ENCODE measurements at regions not wholly inside any gene's neighbourhood (a gene's known extent, or its start where the extent isn't known, plus 50 kb on each side); places are given as distances from the start of the nearest gene placed in this dataset.
A peak's percentile ranks its signal among the peaks of the same experiment; 100 is the strongest.

- Mint-ChIP-seq H3K4me3 (no peak overlapping the region), H3K27me3 (no peaks in the 10 kb centered on the region), H3K36me3 (peaks cover 0 to 13% of the 10 kb centered on the region in 2 donors), H3K27ac (no peak overlapping the region), H3K4me1 (peaks cover 7 to 8% of the 10 kb centered on the region in 2 donors), H3K9me3 (peaks cover 14 to 15% of the 10 kb centered on the region in 2 donors)
- no peak for ATAC-seq (replicated peaks)
- DNase-seq, result no peak
Observed at GRCh38 chr18:56167366-56167765, 471.0 kb downstream of the TXNL1 start.

- DNase-seq, result no peak
- H3K4me1 Mint-ChIP-seq, result peaks cover 7 to 8% of the 10 kb centered on the region in 2 donors
- no peak overlapping the region for H3K4me3 Mint-ChIP-seq
- H3K36me3 Mint-ChIP-seq, result peaks cover 0 to 13% of the 10 kb centered on the region in 2 donors
- ATAC-seq (replicated peaks), result no peak
- H3K9me3 Mint-ChIP-seq, result peaks cover 14 to 15% of the 10 kb centered on the region in 2 donors
- no peaks in the 10 kb centered on the region for H3K27me3 Mint-ChIP-seq
- no peak overlapping the region for H3K27ac Mint-ChIP-seq
Observed at GRCh38 chr18:56166914-56167313, 471.5 kb downstream of the TXNL1 start.

GRCh38 chr18:56165601-56166355 is 472.6 kb downstream of the TXNL1 start:
- DNase-seq (peak; percentile 1), ATAC-seq (replicated peaks) (peak in 1 of 2 donors; percentile 73)
- H3K9me3 Mint-ChIP-seq, result peaks cover 14 to 15% of the 10 kb centered on the region in 2 donors
- H3K27me3 Mint-ChIP-seq, result no peaks in the 10 kb centered on the region
- peaks cover 0 to 13% of the 10 kb centered on the region in 2 donors for H3K36me3 Mint-ChIP-seq
- H3K4me3 Mint-ChIP-seq, result no peak overlapping the region
- H3K4me1 Mint-ChIP-seq, result peaks cover 10 to 13% of the 10 kb centered on the region in 2 donors
- peak overlapping the region; percentile 15 for H3K27ac Mint-ChIP-seq

GRCh38 chr18:56162311-56163265 is 475.8 kb downstream of the TXNL1 start:
- no peak overlapping the region for H3K4me3 Mint-ChIP-seq
- H3K4me1 Mint-ChIP-seq, result peaks cover 10 to 13% of the 10 kb centered on the region in 2 donors
- peaks cover 5 to 7% of the 10 kb centered on the region in 2 donors for H3K9me3 Mint-ChIP-seq
- H3K36me3 Mint-ChIP-seq, result peaks cover 0 to 3% of the 10 kb centered on the region in 2 donors
- no peak for DNase-seq
- H3K27ac Mint-ChIP-seq, result no peak overlapping the region
- H3K27me3 Mint-ChIP-seq, result no peaks in the 10 kb centered on the region
- ATAC-seq (replicated peaks), result peak; percentile 46 to 66

- H3K9me3 Mint-ChIP-seq, result peaks cover 5 to 7% of the 10 kb centered on the region in 2 donors
Observed at GRCh38 chr18:56161566-56162260, 476.7 kb downstream of the TXNL1 start.

GRCh38 chr18:56158676-56159075 is 479.7 kb downstream of the TXNL1 start:
- peaks cover 3 to 5% of the 10 kb centered on the region in 2 donors for H3K4me1 Mint-ChIP-seq
- H3K9me3 Mint-ChIP-seq, result peaks cover 0 to 5% of the 10 kb centered on the region in 2 donors
- DNase-seq (no peak), ATAC-seq (replicated peaks) (no peak)
- H3K36me3 Mint-ChIP-seq, result peaks cover 0 to 2% of the 10 kb centered on the region in 2 donors
- no peak overlapping the region for H3K27ac Mint-ChIP-seq
- no peaks in the 10 kb centered on the region for H3K27me3 Mint-ChIP-seq
- no peak overlapping the region for H3K4me3 Mint-ChIP-seq

More at GRCh38 chr18:56161566-56162260, 476.7 kb downstream of the TXNL1 start:
- H3K4me3 Mint-ChIP-seq, result peak overlapping the region in 1 of 2 donors; percentile 30
- peaks cover 0 to 3% of the 10 kb centered on the region in 2 donors for H3K36me3 Mint-ChIP-seq
- peak overlapping the region; percentile 62 for H3K27ac Mint-ChIP-seq
- no peak for DNase-seq
- peaks cover 10 to 13% of the 10 kb centered on the region in 2 donors for H3K4me1 Mint-ChIP-seq
- no peaks in the 10 kb centered on the region for H3K27me3 Mint-ChIP-seq
- no peak for ATAC-seq (replicated peaks)

- peaks cover 0 to 2% of the 10 kb centered on the region in 2 donors for H3K36me3 Mint-ChIP-seq
Observed at GRCh38 chr18:56157541-56157940, 480.9 kb downstream of the TXNL1 start.

GRCh38 chr18:56152551-56153310 is 485.7 kb downstream of the TXNL1 start:
- no peak overlapping the region for H3K27ac Mint-ChIP-seq
- no peak for DNase-seq
- ATAC-seq (replicated peaks), result no peak
- peaks cover 0 to 2% of the 10 kb centered on the region in 2 donors for H3K36me3 Mint-ChIP-seq
- no peaks in the 10 kb centered on the region for H3K27me3 Mint-ChIP-seq
- H3K4me1 Mint-ChIP-seq, result peaks cover 0 to 2% of the 10 kb centered on the region in 2 donors
- peaks cover 0 to 7% of the 10 kb centered on the region in 2 donors for H3K9me3 Mint-ChIP-seq
- H3K4me3 Mint-ChIP-seq, result no peak overlapping the region

More at GRCh38 chr18:56157541-56157940, 480.9 kb downstream of the TXNL1 start:
- DNase-seq (no peak), ATAC-seq (replicated peaks) (no peak)
- Mint-ChIP-seq H3K27ac (no peak overlapping the region), H3K4me3 (no peak overlapping the region), H3K9me3 (peaks cover 0 to 5% of the 10 kb centered on the region in 2 donors), H3K27me3 (no peaks in the 10 kb centered on the region), H3K4me1 (peaks cover 3 to 5% of the 10 kb centered on the region in 2 donors)

- peaks cover 0 to 2% of the 10 kb centered on the region in 2 donors for H3K4me1 Mint-ChIP-seq
- ATAC-seq (replicated peaks) (no peak), DNase-seq (no peak)
- H3K27me3 Mint-ChIP-seq, result no peaks in the 10 kb centered on the region
- no peak overlapping the region for H3K27ac Mint-ChIP-seq
- H3K9me3 Mint-ChIP-seq, result peaks cover 0 to 2% of the 10 kb centered on the region in 2 donors
- no peak overlapping the region for H3K4me3 Mint-ChIP-seq
- H3K36me3 Mint-ChIP-seq, result no peaks in the 10 kb centered on the region
Observed at GRCh38 chr18:56148373-56148772, 490.0 kb downstream of the TXNL1 start.

GRCh38 chr18:56146565-56146964 is 491.8 kb downstream of the TXNL1 start:
- Mint-ChIP-seq H3K4me3 (no peak overlapping the region), H3K36me3 (no peaks in the 10 kb centered on the region), H3K9me3 (peaks cover 0 to 2% of the 10 kb centered on the region in 2 donors), H3K4me1 (peaks cover 0 to 2% of the 10 kb centered on the region in 2 donors), H3K27me3 (no peaks in the 10 kb centered on the region), H3K27ac (no peak overlapping the region)
- DNase-seq (no peak), ATAC-seq (replicated peaks) (no peak)

- DNase-seq (no peak), ATAC-seq (replicated peaks) (no peak)
- Mint-ChIP-seq H3K9me3 (no peaks in the 10 kb centered on the region), H3K36me3 (no peaks in the 10 kb centered on the region), H3K27ac (no peak overlapping the region), H3K4me3 (no peak overlapping the region), H3K4me1 (no peaks in the 10 kb centered on the region), H3K27me3 (no peaks in the 10 kb centered on the region)
Observed at GRCh38 chr18:56142001-56142400, 496.4 kb downstream of the TXNL1 start.

- Mint-ChIP-seq H3K36me3 (no peaks in the 10 kb centered on the region), H3K4me3 (no peak overlapping the region), H3K27ac (no peak overlapping the region), H3K9me3 (no peaks in the 10 kb centered on the region), H3K4me1 (no peaks in the 10 kb centered on the region), H3K27me3 (no peaks in the 10 kb centered on the region)
- no peak for ATAC-seq (replicated peaks)
- DNase-seq, result no peak
Observed at GRCh38 chr18:56139792-56140254, 498.6 kb downstream of the TXNL1 start.

GRCh38 chr18:56139372-56139771 is 499.0 kb downstream of the TXNL1 start:
- Mint-ChIP-seq H3K27me3 (no peaks in the 10 kb centered on the region), H3K36me3 (no peaks in the 10 kb centered on the region), H3K9me3 (no peaks in the 10 kb centered on the region), H3K27ac (no peak overlapping the region), H3K4me3 (no peak overlapping the region), H3K4me1 (no peaks in the 10 kb centered on the region)
- DNase-seq (no peak), ATAC-seq (replicated peaks) (no peak)

Measured in stimulated activated naive B cell treated with anti-CD40 and anti-IgM and Interleukin-4, amounts not matched to agents 10 μg/mL and 1 μg/mL and 100 μg/mL, for 72 hours (primary cell).